IMR-90 (cell line): ENCODE measurements at regions not wholly inside any gene's neighbourhood (a gene's known extent, or its start where the extent isn't known, plus 50 kb on each side); places are given as distances from the start of the nearest gene placed in this dataset.

Experiments
- ATAC-seq: fragments of 200-7000 bp; cut with Tn5 transposase; 2 replicates; pipeline ENCODE4 v1.9.1; 2020; ENCODE audit warnings: low read depth, mild to moderate bottlenecking, moderate library complexity
- BruUV-seq: library from RNA; stranded (reverse); fragments of 400-500 nt; replicated peaks from 2 replicates; lab custom pipeline; 2021; lab: Mats Ljungman, UMichigan
- CTCF ChIA-PET: fragments of 300-600 bp; formaldehyde crosslinking; extraction: SDS; loops from one replicate; lab custom pipeline; 2021; ENCODE audit warnings: antibody characterized with exemption; lab: Yijun Ruan, JAX
- POLR2A ChIA-PET: fragments of 300-600 bp; sonication (Branson Sonifier 250); formaldehyde crosslinking; loops from one replicate; lab custom pipeline; 2022; ENCODE audit warnings: antibody characterized with exemption; ENCODE audit not compliant: unreplicated experiment; lab: Charles Lee
- DNase-seq: peaks from one replicate; pipeline ENCODE4 v3.0.0; 2013
- H2AFZ ChIP-seq: replicated peaks from 2 replicates; pipeline ENCODE3; 2013; ENCODE audit warnings: low read length, mild to moderate bottlenecking; ENCODE audit not compliant: poor library complexity
- H2AK5ac ChIP-seq: 2 replicates; pipeline ENCODE4 v1.6.1; 2013; ENCODE audit warnings: low read depth, low read length, inconsistent platforms
- H2AK9ac ChIP-seq: replicated peaks from 2 replicates; pipeline ENCODE3; 2013; ENCODE audit warnings: mild to moderate bottlenecking, low read depth, low read length, moderate library complexity; ENCODE audit not compliant: poor library complexity
- H2BK120ac ChIP-seq: 2 replicates; pipeline ENCODE4 v1.6.1; 2013; ENCODE audit warnings: low read depth, low read length, inconsistent platforms
- H2BK15ac ChIP-seq: 3 replicates; pipeline ENCODE4 v1.6.1; 2013; ENCODE audit warnings: low read depth, low read length, inconsistent platforms
- H2BK20ac ChIP-seq: 2 replicates; pipeline ENCODE4 v1.6.1; 2013; ENCODE audit warnings: low read depth, mild to moderate bottlenecking, inconsistent platforms, low read length, moderate library complexity
- H2BK5ac ChIP-seq: 2 replicates; pipeline ENCODE4 v1.6.1; 2013; ENCODE audit warnings: mild to moderate bottlenecking, low read depth, low read length, inconsistent platforms; ENCODE audit not compliant: poor library complexity, severe bottlenecking
- H3K14ac ChIP-seq: replicated peaks from 2 replicates; pipeline ENCODE4 v1.6.1; 2013; ENCODE audit warnings: low read depth, low read length, inconsistent platforms
- H3K18ac ChIP-seq: 2 replicates; pipeline ENCODE4 v1.6.1; 2013; ENCODE audit warnings: low read depth, low read length, control low read depth
- H3K23ac ChIP-seq: 2 replicates; pipeline ENCODE4 v1.6.1; 2013; ENCODE audit warnings: low read depth, low read length, inconsistent platforms
- H3K27ac ChIP-seq: 2 replicates; pipeline ENCODE4 v1.5.1; 2013; ENCODE audit warnings: mild to moderate bottlenecking, control low read depth, low read length; ENCODE audit not compliant: insufficient read depth
- H3K27me3 ChIP-seq: 2 replicates; pipeline ENCODE4 v1.6.1; 2013; ENCODE audit warnings: low read length; ENCODE audit not compliant: control insufficient read depth, insufficient read depth
- H3K36me3 ChIP-seq: 2 replicates; pipeline ENCODE4 v1.6.1; 2013; ENCODE audit warnings: low read length, mixed read lengths; ENCODE audit not compliant: control insufficient read depth, insufficient read depth
- H3K4ac ChIP-seq: 2 replicates; pipeline ENCODE4 v1.6.1; 2013; ENCODE audit warnings: low read depth, low read length, inconsistent platforms
- H3K4me1 ChIP-seq: 2 replicates; pipeline ENCODE4 v1.6.1; 2013; ENCODE audit warnings: low read length, mixed read lengths; ENCODE audit not compliant: control insufficient read depth, insufficient read depth
- H3K4me2 ChIP-seq: 2 replicates; pipeline ENCODE4 v1.6.1; 2013; ENCODE audit warnings: low read depth, mild to moderate bottlenecking, control low read depth, low read length, moderate library complexity
- H3K4me3 ChIP-seq: 2 replicates; pipeline ENCODE4 v1.5.1; 2013; ENCODE audit warnings: low read depth, mild to moderate bottlenecking, control low read depth, low read length, moderate library complexity; ENCODE audit not compliant: insufficient read depth
- H3K56ac ChIP-seq: 2 replicates; pipeline ENCODE4 v1.6.1; 2013; ENCODE audit warnings: low read length, inconsistent platforms; ENCODE audit not compliant: insufficient read depth; ENCODE audit errors: extremely low read depth
- H3K79me1 ChIP-seq, 2 experiments: 2 replicates each; pipeline ENCODE4 v1.6.1; 2013; ENCODE audit warnings: low read length in 2 of 2, inconsistent platforms in 1 of 2, low read depth in 1 of 2
- H3K9ac ChIP-seq: 2 replicates; pipeline ENCODE4 v1.6.1; 2013; ENCODE audit warnings: low read depth, low read length, control low read depth
- H3K9me1 ChIP-seq: 2 replicates; pipeline ENCODE4 v1.6.1; 2013; ENCODE audit warnings: low read length, inconsistent platforms; ENCODE audit not compliant: insufficient read depth
- H3K9me3 ChIP-seq: 2 replicates; pipeline ENCODE4 v1.6.1; 2013; ENCODE audit warnings: low read length; ENCODE audit not compliant: control insufficient read depth, insufficient read depth
- H4K20me1 ChIP-seq: 2 replicates; pipeline ENCODE4 v1.6.1; 2013; ENCODE audit warnings: low read length, inconsistent platforms; ENCODE audit not compliant: insufficient read depth
- H4K5ac ChIP-seq: 2 replicates; pipeline ENCODE4 v1.6.1; 2013; ENCODE audit warnings: mild to moderate bottlenecking, low read depth, low read length, control low read depth
- H4K8ac ChIP-seq, 2 experiments: 2 replicates each; pipeline ENCODE4 v1.6.1; 2013; ENCODE audit warnings: low read depth in 2 of 2, low read length in 2 of 2, control low read depth in 1 of 2, inconsistent platforms in 1 of 2
- H4K91ac ChIP-seq: 2 replicates; pipeline ENCODE4 v1.6.1; 2013; ENCODE audit warnings: low read depth, low read length, inconsistent platforms; ENCODE audit not compliant: insufficient read depth
- CEBPB ChIP-seq: IDR thresholded peaks from 2 replicates; pipeline ENCODE4 v1.6.1; 2012; ENCODE audit warnings: low read depth, low read length, improper control_type of control experiment
- CHD1 ChIP-seq: IDR thresholded peaks from 2 replicates; pipeline ENCODE4 v1.6.1; 2012; ENCODE audit warnings: low read depth, low read length, improper control_type of control experiment
- CTCF ChIP-seq: conservative IDR thresholded peaks from 2 replicates; pipeline ENCODE4 v1.5.1; 2012; ENCODE audit warnings: mild to moderate bottlenecking, low read depth, low read length, improper control_type of control experiment
- ELK1 ChIP-seq: fragments of 150-350 bp; IDR thresholded peaks from 2 replicates; pipeline ENCODE4 v1.6.1; 2016; ENCODE audit warnings: low read depth, mild to moderate bottlenecking, low read length, moderate library complexity, borderline replicate concordance
- FOS ChIP-seq: fragments of 150-350 bp; IDR thresholded peaks from 2 replicates; pipeline ENCODE4 v1.6.1; 2016; ENCODE audit warnings: low read depth, low read length
- MAZ ChIP-seq: IDR thresholded peaks from 2 replicates; pipeline ENCODE4 v1.6.1; 2012; ENCODE audit warnings: low read depth, mild to moderate bottlenecking, low read length, improper control_type of control experiment, moderate library complexity, borderline replicate concordance
- NFE2L2 ChIP-seq: fragments of 150-350 bp; IDR thresholded peaks from 2 replicates; pipeline ENCODE4 v1.6.1; 2016; ENCODE audit warnings: low read depth, mild to moderate bottlenecking, low read length
- POLR2A ChIP-seq: IDR thresholded peaks from 2 replicates; pipeline ENCODE4 v1.6.1; 2012; ENCODE audit warnings: mild to moderate bottlenecking, low read depth, low read length
- RCOR1 ChIP-seq: IDR thresholded peaks from 2 replicates; pipeline ENCODE4 v1.6.1; 2012; ENCODE audit warnings: mild to moderate bottlenecking, low read length, improper control_type of control experiment; ENCODE audit not compliant: insufficient replicate concordance
- SMC3 ChIP-seq: fragments of 150-350 bp; IDR thresholded peaks from 2 replicates; pipeline ENCODE4 v1.6.1; 2016; ENCODE audit warnings: low read depth, mild to moderate bottlenecking, antibody characterized with exemption, low read length, moderate library complexity
- WGBS, 2 experiments: methylation state at CpG; one replicate each; pipeline versions ENCODE4 v1.1.5 to v1.1.7; 2013; ENCODE audit warnings: missing lambda C conversion rate in 2 of 2; ENCODE audit not compliant: insufficient read length in 1 of 2; ENCODE audit errors: extremely low coverage in 2 of 2; 5-methylcytosine and 5-hydroxymethylcytosine counted together
- dilution Hi-C: fragments of 300-500 bp; cut with HindIII; formaldehyde crosslinking; loops from one replicate; pipeline ENCODE4 v1.14.3; 2018; ENCODE audit warnings: low sequenced_read_pairs; ENCODE audit not compliant: unreplicated experiment
- in situ Hi-C: fragments of 300-500 bp; cut with MboI; formaldehyde crosslinking; loops from 3 replicates; pipeline ENCODE4 v1.14.3; 2019; ENCODE audit warnings: low sequenced_read_pairs, inconsistent platforms, mixed read lengths
- intact Hi-C: fragments of 100-400 bp; cut with micrococcal nuclease; formaldehyde crosslinking; loops from 2 replicates; pipeline ENCODE4 v1.10.0; 2022

- CTCF ChIA-PET = no interaction called here
These were observed 182.5 kb downstream of the ACKR3 start for GRCh38 chr2:236752096-236752495.

More at GRCh38 chr2:236752096-236752495, 182.5 kb downstream of the ACKR3 start:
- Histone ChIP-seq H3K27me3 (peaks cover 37% of the 10 kb centered on the region), H4K8ac (no peak overlapping the region), H3K4ac (no peak overlapping the region), H3K9me3 (no peaks in the 10 kb centered on the region), H3K36me3 (no peaks in the 10 kb centered on the region), H2BK15ac (no peak overlapping the region), H2BK20ac (no peak overlapping the region), H4K5ac (no peak overlapping the region), H2AFZ (no peak overlapping the region), H3K4me2 (no peak overlapping the region), H2AK5ac (no peak overlapping the region), H3K4me1 (0 out of 2 replicates have a peak, but pooled peaks cover 2% of the 10 kb centered on the region), H3K9me1 (no peaks in the 10 kb centered on the region; the same call in 1 of the 2 replicates), H3K79me1 (no peaks in the 10 kb centered on the region), H4K20me1 (no peaks in the 10 kb centered on the region), H3K18ac (no peak overlapping the region), H2BK120ac (no peak overlapping the region), H3K23ac (no peak overlapping the region), H3K56ac (no peak overlapping the region), H2AK9ac (no peak overlapping the region), H3K27ac (no peak overlapping the region), H2BK5ac (no peak overlapping the region), H3K9ac (no peak overlapping the region), H4K91ac (no peak overlapping the region), H3K14ac (no peak overlapping the region), H3K4me3 (no peak overlapping the region)
- ATAC-seq = no peak
- WGBS, 2 experiments = 69% methylated on average over 3 of the region's 11 CpGs; no CpG with 5 or more reads in 1 of the 2 experiments
- TF ChIP-seq FOS = no peak
- TF ChIP-seq CTCF = no peak
- no peak for TF ChIP-seq POLR2A
- no peak for TF ChIP-seq ELK1
- no peak for TF ChIP-seq CHD1
- no peak for TF ChIP-seq NFE2L2
- TF ChIP-seq RCOR1 = no peak
- TF ChIP-seq MAZ = no peak
- no peak for TF ChIP-seq CEBPB
- no peak for TF ChIP-seq SMC3
- intact Hi-C loops = no loop called here
- no TSS peak for BruUV-seq
- DNase-seq = no peak
- in situ Hi-C loops = no loop called here
- dilution Hi-C loops = no loop called here
- POLR2A ChIA-PET = no interaction called here
